ENCODE measurements at regions not wholly inside any gene's neighbourhood (a gene's known extent, or its start where the extent isn't known, plus 50 kb on each side); places are given as distances from the start of the nearest gene placed in this dataset.
"Not testable (repeated sequence)": the region's sequence is repeated elsewhere in the genome, so short reads cannot be mapped to it uniquely, and the experiment has no call there.

- no peak for DNase-seq
These were observed 210.7 kb downstream of the EFCAB11 start for GRCh38 chr14:89743828-89744227.

GRCh38 chr14:89740241-89740640, 214.3 kb downstream of the EFCAB11 start:
- DNase-seq: no peak

GRCh38 chr14:89736881-89737280, 217.6 kb downstream of the EFCAB11 start:
- DNase-seq: no peak

- no peak for DNase-seq
These were observed 223.1 kb downstream of the EFCAB11 start for GRCh38 chr14:89731396-89731933.

GRCh38 chr14:89730687-89731086, 223.8 kb downstream of the EFCAB11 start:
- DNase-seq: no peak

- DNase-seq: no peak
These were observed 225.6 kb downstream of the EFCAB11 start for GRCh38 chr14:89728964-89729363.

GRCh38 chr14:89726226-89726625, 228.3 kb downstream of the EFCAB11 start:
- not testable (repeated sequence) for DNase-seq

- DNase-seq: peak; percentile 5
These were observed 229.9 kb downstream of the EFCAB11 start for GRCh38 chr14:89724628-89724960.

- no peak for DNase-seq
These were observed 230.5 kb downstream of the EFCAB11 start for GRCh38 chr14:89723930-89724627.

- DNase-seq: peak; percentile 48
These were observed 232.6 kb downstream of the EFCAB11 start for GRCh38 chr14:89721956-89722355.

- DNase-seq: no peak
These were observed 233.5 kb downstream of the EFCAB11 start for GRCh38 chr14:89720741-89721729.

- DNase-seq: no peak
These were observed 234.3 kb downstream of the EFCAB11 start for GRCh38 chr14:89720076-89720687.

GRCh38 chr14:89719366-89720075, 235.0 kb downstream of the EFCAB11 start:
- DNase-seq: no peak

GRCh38 chr14:89708982-89709625, 245.4 kb downstream of the EFCAB11 start:
- no peak for DNase-seq

- no peak for DNase-seq
These were observed 247.4 kb downstream of the EFCAB11 start for GRCh38 chr14:89707086-89707485.

- DNase-seq: no peak
These were observed 251.7 kb downstream of the EFCAB11 start for GRCh38 chr14:89702876-89703200.

- DNase-seq: peak; percentile 34
These were observed 252.3 kb downstream of the EFCAB11 start for GRCh38 chr14:89702073-89702875.

- DNase-seq: peak; percentile 77
These were observed 253.1 kb downstream of the EFCAB11 start for GRCh38 chr14:89701211-89702043.

- DNase-seq: peak; percentile 43
These were observed 253.7 kb downstream of the EFCAB11 start for GRCh38 chr14:89700801-89701200.

GRCh38 chr14:89699071-89699470, 255.5 kb downstream of the EFCAB11 start:
- DNase-seq: no peak

Measured in NCI-H82 (cell line).